HCT116 (cell line): ENCODE measurements at regions not wholly inside any gene's neighbourhood (a gene's known extent, or its start where the extent isn't known, plus 50 kb on each side); places are given as distances from the start of the nearest gene placed in this dataset.

Experiments used
- ATAC-seq: fragments of 200-7000 bp; cut with Tn5 transposase; 2 replicates; pipeline ENCODE4 v1.9.1; 2020; ENCODE audit warnings: mild to moderate bottlenecking, moderate library complexity
- BruUV-seq: library from RNA; stranded (reverse); fragments of 400-500 nt; replicated peaks from 2 replicates; lab custom pipeline; 2021; lab: Mats Ljungman, UMichigan
- CTCF ChIA-PET: fragments of 300-600 bp; sonication (Branson Sonifier 250); formaldehyde crosslinking; loops from one replicate; lab custom pipeline; 2021; ENCODE audit warnings: antibody characterized with exemption; lab: Charles Lee
- POLR2A ChIA-PET: fragments of 300-600, 350-600 bp; sonication (Branson Sonifier 250); formaldehyde crosslinking; loops from one replicate; lab custom pipeline; 2021; ENCODE audit warnings: antibody characterized with exemption; lab: Charles Lee
- RAD21 ChIA-PET, 2 experiments: fragments of 300-600 bp; sonication (Branson Sonifier 250); formaldehyde crosslinking; loops; one replicate each; lab custom pipeline; 2023; ENCODE audit warnings: low total read pairs in 2 of 2; ENCODE audit not compliant: uncharacterized antibody in 2 of 2, unreplicated experiment in 2 of 2, low non-redundant PET in 1 of 2; lab: Charles Lee
- DNase-seq: peaks from one replicate; pipeline ENCODE4 v3.0.0-alpha.2; 2010; ENCODE audit warnings: low read depth, low spot score
- H2AFZ ChIP-seq: fragments of 200-600 bp; shearing (Covaris generic), sonication (generic); 2 replicates; pipeline ENCODE4 v1.6.1; 2017; ENCODE audit warnings: low read depth, mixed run types, mixed read lengths, antibody characterized with exemption, low read length; ENCODE audit not compliant: poor library complexity, severe bottlenecking
- H3K27ac ChIP-seq: 2 replicates; pipeline ENCODE4 v1.5.1; 2012; ENCODE audit warnings: low read depth, low read length
- H3K27me3 ChIP-seq: fragments of 200-600 bp; sonication (generic); 2 replicates; pipeline ENCODE4 v1.6.1; 2016; ENCODE audit warnings: mixed run types, low read length, mixed read lengths; ENCODE audit not compliant: insufficient read depth
- H3K36me3 ChIP-seq, 2 experiments: fragments of 200-500 bp in 1 of 2; fragments of 200-600 bp in 1 of 2; sonication (Bioruptor generic) in 1 of 2; sonication (generic) in 1 of 2; 2 replicates each; pipeline versions ENCODE4 v1.5.1 to v1.6.1; 2014 to 2016; ENCODE audit warnings: low read length in 2 of 2, inconsistent platforms in 1 of 2, mixed read lengths in 1 of 2, mixed run types in 1 of 2; ENCODE audit not compliant: insufficient read depth in 2 of 2, control insufficient read depth in 1 of 2
- H3K4me1 ChIP-seq, 2 experiments: fragments of 200-600 bp in 1 of 2; sonication (generic) in 1 of 2; 2 replicates each; pipeline versions ENCODE4 v1.5.1 to v1.6.1; 2012 to 2017; ENCODE audit warnings: low read length in 2 of 2, inconsistent platforms in 1 of 2, mild to moderate bottlenecking in 1 of 2, mixed read lengths in 1 of 2, mixed run types in 1 of 2, moderate library complexity in 1 of 2; ENCODE audit not compliant: insufficient read depth in 2 of 2, control insufficient read depth in 1 of 2
- H3K4me2 ChIP-seq: fragments of 200-600 bp; sonication (generic); 2 replicates; pipeline ENCODE4 v1.6.1; 2017; ENCODE audit warnings: mixed run types, low read length, mixed read lengths
- H3K4me3 ChIP-seq, 2 experiments: fragments of 200-600 bp in 1 of 2; sonication (generic) in 1 of 2; replicated peaks in 1 of 2; 2 replicates each; pipeline ENCODE4 v1.5.1; 2011 to 2016; ENCODE audit warnings: low read length in 2 of 2, control low read depth in 1 of 2, low read depth in 1 of 2, mild to moderate bottlenecking in 1 of 2, mixed read lengths in 1 of 2, mixed run types in 1 of 2
- H3K79me2 ChIP-seq: fragments of 200-600 bp; sonication (generic); 2 replicates; pipeline ENCODE4 v1.6.1; 2017; ENCODE audit warnings: mild to moderate bottlenecking, mixed run types, low read length, moderate library complexity, mixed read lengths; ENCODE audit not compliant: insufficient read depth
- H3K9ac ChIP-seq: fragments of 200-600 bp; sonication (generic); 2 replicates; pipeline ENCODE4 v1.6.1; 2016; ENCODE audit warnings: low read length, mixed read lengths
- H3K9me2 ChIP-seq: fragments of 200-600 bp; sonication (generic), shearing (Covaris generic); 2 replicates; pipeline ENCODE4 v1.6.1; 2017; ENCODE audit warnings: mixed run types, mild to moderate bottlenecking, moderate library complexity; ENCODE audit not compliant: insufficient read depth
- H3K9me3 ChIP-seq, 2 experiments: fragments of 200-500 bp in 1 of 2; fragments of 200-600 bp in 1 of 2; sonication (Bioruptor generic) in 1 of 2; sonication (generic) in 1 of 2; 2 replicates each; pipeline ENCODE4 v1.6.1; 2014 to 2017; ENCODE audit warnings: low read length in 2 of 2, mixed read lengths in 2 of 2, inconsistent platforms in 1 of 2, low read depth in 1 of 2, mild to moderate bottlenecking in 1 of 2, mixed run types in 1 of 2, moderate library complexity in 1 of 2; ENCODE audit not compliant: control insufficient read depth in 1 of 2, insufficient read depth in 1 of 2
- H4K20me1 ChIP-seq: fragments of 200-600 bp; sonication (generic), shearing (Covaris generic); 2 replicates; pipeline ENCODE4 v1.6.1; 2017; ENCODE audit warnings: mixed run types, mild to moderate bottlenecking, moderate library complexity; ENCODE audit not compliant: insufficient read depth
- CBX3 ChIP-seq: IDR thresholded peaks from 2 replicates; pipeline ENCODE4 v1.6.1; 2012; ENCODE audit warnings: low read depth
- ELF1 ChIP-seq: IDR thresholded peaks from 2 replicates; pipeline ENCODE4 v1.6.1; 2012; ENCODE audit warnings: low read depth, borderline replicate concordance
- EZH2 ChIP-seq: fragments of 200-600 bp; sonication (generic); IDR thresholded peaks from 2 replicates; pipeline ENCODE4 v1.6.1; 2017; ENCODE audit warnings: antibody characterized with exemption, mixed run types
- EZH2phosphoT487 ChIP-seq: fragments of 200-600 bp; IDR thresholded peaks from 2 replicates; pipeline ENCODE4 v1.6.1; 2018; ENCODE audit warnings: antibody characterized with exemption, borderline replicate concordance
- POLR2AphosphoS5 ChIP-seq: IDR thresholded peaks from 2 replicates; pipeline ENCODE4 v1.6.1; 2011; ENCODE audit warnings: mild to moderate bottlenecking, low read depth, low read length, moderate library complexity
- TCF7L2 ChIP-seq: IDR thresholded peaks from 2 replicates; pipeline ENCODE4 v1.7.0; 2011; ENCODE audit warnings: borderline replicate concordance, inconsistent platforms; ENCODE audit not compliant: insufficient read depth, insufficient read length; ENCODE audit errors: extremely low read depth
- intact Hi-C: fragments of 100-400 bp; cut with micrococcal nuclease; formaldehyde crosslinking; loops from 2 replicates; pipeline ENCODE4 v1.10.0; 2022
- TF ChIP-seq, protein P1 (sequence below): IDR thresholded peaks from 2 replicates; pipeline ENCODE4 v1.6.1; 2012
- TF ChIP-seq, protein P2 (sequence below), 3 experiments: fragments of 200-600 bp in 1 of 3; sonication (generic) in 1 of 3; IDR thresholded peaks in 2 of 3; conservative IDR thresholded peaks in 1 of 3; 2 replicates each; pipeline ENCODE4 v1.5.1; 2012 to 2017; ENCODE audit warnings: low read depth in 2 of 3, low read length in 2 of 3, antibody characterized with exemption in 1 of 3, borderline replicate concordance in 1 of 3, control low read depth in 1 of 3, mild to moderate bottlenecking in 1 of 3, mixed read lengths in 1 of 3, mixed run types in 1 of 3, moderate library complexity in 1 of 3; ENCODE audit not compliant: insufficient read depth in 1 of 3

DNA sequence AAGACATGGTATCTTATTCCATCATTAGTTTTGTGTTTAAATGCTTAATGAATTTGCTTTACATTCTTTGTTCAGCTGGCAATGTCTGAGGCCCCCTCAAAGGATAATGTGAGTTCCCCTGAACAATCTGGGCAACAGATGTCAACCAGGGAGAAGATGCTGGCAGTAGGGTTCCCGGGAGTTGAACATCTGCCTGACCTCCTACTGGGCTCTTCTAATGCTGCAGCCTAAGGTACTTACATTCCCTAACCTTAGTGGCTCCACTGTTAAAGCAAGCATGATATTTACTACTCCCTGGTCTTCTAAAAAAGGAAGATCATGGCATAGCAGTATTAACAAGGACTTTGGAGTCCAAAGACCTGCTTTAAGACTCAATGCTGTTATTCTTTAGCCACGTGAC, 574.9 kb upstream of the NR5A2 start:
- H3K9ac ChIP-seq, result no peak overlapping the region
- no peak overlapping the region for H2AFZ ChIP-seq
- H3K4me3 ChIP-seq, result no peak overlapping the region
- no peaks in the 10 kb centered on the region for H3K9me3 ChIP-seq
- no peaks in the 10 kb centered on the region for H3K9me2 ChIP-seq
- no peaks in the 10 kb centered on the region for H3K36me3 ChIP-seq
- TF ChIP-seq POLR2AphosphoS5, result no peak
- H4K20me1 ChIP-seq, result no peaks in the 10 kb centered on the region
- ChIA-PET CTCF (no interaction called here), POLR2A (no interaction called here), RAD21 (no interaction called here)
- BruUV-seq, result no TSS peak
- no peak for ATAC-seq
- H3K27ac ChIP-seq, result no peak overlapping the region
- H3K4me1 ChIP-seq, result no peaks in the 10 kb centered on the region
- DNase-seq, result no peak
- intact Hi-C loops, result no loop called here
- no peaks in the 10 kb centered on the region for H3K27me3 ChIP-seq
- H3K4me2 ChIP-seq, result no peak overlapping the region
- no peaks in the 10 kb centered on the region for H3K79me2 ChIP-seq

DNA sequence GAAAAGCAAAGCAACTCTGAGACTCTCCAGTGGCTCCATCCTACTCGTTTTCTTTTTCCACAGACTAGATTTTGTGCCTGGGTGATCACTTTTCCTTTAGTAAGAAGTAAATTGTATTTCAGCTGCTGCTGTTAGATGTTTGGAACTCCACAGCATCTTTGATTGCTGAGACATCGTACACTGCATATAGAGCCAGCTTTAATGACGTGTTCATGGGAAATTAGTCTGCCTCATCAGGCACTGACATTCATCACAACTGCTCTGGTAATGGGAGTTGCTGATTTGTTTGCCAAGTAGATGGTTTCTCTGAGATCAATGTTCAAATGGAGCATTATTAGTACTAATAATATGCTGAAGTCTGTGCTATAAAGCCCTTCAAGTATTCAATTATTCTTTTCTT, 573.8 kb upstream of the NR5A2 start:
- Histone ChIP-seq H3K27ac (no peak overlapping the region), H3K27me3 (no peaks in the 10 kb centered on the region), H3K9ac (no peak overlapping the region)
- RAD21 ChIA-PET, result no interaction called here
- no peak for ATAC-seq
- intact Hi-C loops, result no loop called here
- TF ChIP-seq ELF1, result no peak
- no peak for TF ChIP-seq EZH2
- TF ChIP-seq, all 23 proteins: peak for 0
- no peaks in the 10 kb centered on the region for H3K9me2 ChIP-seq
- no peaks in the 10 kb centered on the region for H4K20me1 ChIP-seq
- no peaks in the 10 kb centered on the region for H3K36me3 ChIP-seq
- DNase-seq, result no peak
- H3K4me1 ChIP-seq, result no peaks in the 10 kb centered on the region
- ChIA-PET POLR2A (no interaction called here), CTCF (no interaction called here)
- H2AFZ ChIP-seq, result no peak overlapping the region
- H3K4me3 ChIP-seq, result no peak overlapping the region
- no peak overlapping the region for H3K4me2 ChIP-seq
- H3K9me3 ChIP-seq, result no peaks in the 10 kb centered on the region
- no TSS peak for BruUV-seq
- no peaks in the 10 kb centered on the region for H3K79me2 ChIP-seq

DNA sequence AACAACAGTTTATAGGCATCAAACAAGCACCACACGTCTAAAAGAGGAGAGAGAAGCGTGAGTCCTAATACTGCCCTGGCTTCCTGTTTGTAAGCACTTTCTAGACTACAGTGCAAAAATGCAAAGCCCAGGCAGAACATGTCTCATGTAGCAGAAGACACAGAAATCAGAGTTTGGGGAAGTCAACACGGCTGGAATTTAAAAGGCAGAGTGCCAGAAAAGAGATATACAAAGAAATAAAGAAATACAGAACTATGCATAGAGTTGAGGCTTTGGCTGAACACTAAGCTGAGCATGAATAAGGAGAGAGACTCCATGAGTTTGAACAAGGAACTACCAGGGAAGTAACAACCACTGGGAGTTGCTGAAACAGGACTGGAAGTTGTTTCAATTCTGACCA, 566.6 kb upstream of the NR5A2 start:
- POLR2A ChIA-PET, result no interaction called here
- no peak for DNase-seq
- BruUV-seq, result no TSS peak

More for the DNA sequence above, 566.6 kb upstream of the NR5A2 start:
- Histone ChIP-seq H3K4me1 (no peaks in the 10 kb centered on the region), H3K9me2 (no peaks in the 10 kb centered on the region), H3K36me3 (no peaks in the 10 kb centered on the region), H3K4me3 (no peak overlapping the region), H3K27ac (no peak overlapping the region), H3K79me2 (no peaks in the 10 kb centered on the region), H2AFZ (peak overlapping the region; percentile 10), H3K9me3 (no peaks in the 10 kb centered on the region), H3K4me2 (no peak overlapping the region), H3K27me3 (no peaks in the 10 kb centered on the region), H4K20me1 (no peaks in the 10 kb centered on the region), H3K9ac (no peak overlapping the region)
- TF ChIP-seq TCF7L2 (no peak), EZH2phosphoT487 (no peak), CBX3 (no peak), ELF1 (no peak)
- TF ChIP-seq, protein P1, sequence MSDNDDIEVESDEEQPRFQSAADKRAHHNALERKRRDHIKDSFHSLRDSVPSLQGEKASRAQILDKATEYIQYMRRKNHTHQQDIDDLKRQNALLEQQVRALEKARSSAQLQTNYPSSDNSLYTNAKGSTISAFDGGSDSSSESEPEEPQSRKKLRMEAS, result no peak
- TF ChIP-seq, protein P2, sequence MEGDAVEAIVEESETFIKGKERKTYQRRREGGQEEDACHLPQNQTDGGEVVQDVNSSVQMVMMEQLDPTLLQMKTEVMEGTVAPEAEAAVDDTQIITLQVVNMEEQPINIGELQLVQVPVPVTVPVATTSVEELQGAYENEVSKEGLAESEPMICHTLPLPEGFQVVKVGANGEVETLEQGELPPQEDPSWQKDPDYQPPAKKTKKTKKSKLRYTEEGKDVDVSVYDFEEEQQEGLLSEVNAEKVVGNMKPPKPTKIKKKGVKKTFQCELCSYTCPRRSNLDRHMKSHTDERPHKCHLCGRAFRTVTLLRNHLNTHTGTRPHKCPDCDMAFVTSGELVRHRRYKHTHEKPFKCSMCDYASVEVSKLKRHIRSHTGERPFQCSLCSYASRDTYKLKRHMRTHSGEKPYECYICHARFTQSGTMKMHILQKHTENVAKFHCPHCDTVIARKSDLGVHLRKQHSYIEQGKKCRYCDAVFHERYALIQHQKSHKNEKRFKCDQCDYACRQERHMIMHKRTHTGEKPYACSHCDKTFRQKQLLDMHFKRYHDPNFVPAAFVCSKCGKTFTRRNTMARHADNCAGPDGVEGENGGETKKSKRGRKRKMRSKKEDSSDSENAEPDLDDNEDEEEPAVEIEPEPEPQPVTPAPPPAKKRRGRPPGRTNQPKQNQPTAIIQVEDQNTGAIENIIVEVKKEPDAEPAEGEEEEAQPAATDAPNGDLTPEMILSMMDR (IDR thresholded peaks at IDR 0.05 in 2 of 3, conservative IDR thresholded peaks at IDR 0.05 in 1 of 3; ENCODE audit: borderline replicate concordance in 1 of 3, insufficient read depth in 1 of 3, low read depth in 2 of 3, low read length in 2 of 3), result no peak
- RAD21 ChIA-PET, result no interaction called here
- ATAC-seq, result no peak
- intact Hi-C loops, result loop anchor here (5.0 kb wide), 1 partner anchor 704 kb away; no protein-coding TSS in a partner anchor
- CTCF ChIA-PET, result interaction anchor here (1.0 kb wide), 2 partner anchors 348 to 704 kb away, joined by 3 read pairs; no protein-coding TSS in a partner anchor
